ENCODE measurements at regions not wholly inside any gene's neighbourhood (a gene's known extent, or its start where the extent isn't known, plus 50 kb on each side); places are given as distances from the start of the nearest gene placed in this dataset.

GRCh38 chr2:15107137-15107536 lies 454.0 kb downstream of the NBAS start:
- DNase-seq: no peak

- no peak for DNase-seq
Observed at GRCh38 chr2:15111718-15112117, 449.4 kb downstream of the NBAS start.

GRCh38 chr2:15112216-15112615 lies 448.9 kb downstream of the NBAS start:
- DNase-seq: no peak

- no peak for DNase-seq
Observed at GRCh38 chr2:15115776-15116175, 445.4 kb downstream of the NBAS start.

GRCh38 chr2:15116830-15117229 lies 444.3 kb downstream of the NBAS start:
- no peak for DNase-seq
